Liver (tissue), 3 donors: ENCODE measurements at regions not wholly inside any gene's neighbourhood (a gene's known extent, or its start where the extent isn't known, plus 50 kb on each side); places are given as distances from the start of the nearest gene placed in this dataset.

Source experiments
- ATF3 ChIP-seq: IDR thresholded peaks from 2 replicates; pipeline ENCODE4 v1.6.1; 2016; ENCODE audit warnings: antibody characterized with exemption
- CTCF ChIP-seq: fragments of 150-350 bp; IDR thresholded peaks from 2 replicates; pipeline ENCODE4 v1.5.1; 2017; ENCODE audit warnings: improper control_type of control experiment, low read depth, low read length; ENCODE audit not compliant: missing input control
- EGR1 ChIP-seq, 2 donors: IDR thresholded peaks; 2 replicates each; pipeline ENCODE4 v1.6.1; 2016 to 2018; ENCODE audit warnings: antibody characterized with exemption in 2 of 2, low read depth in 2 of 2
- HNF4G ChIP-seq: IDR thresholded peaks from 2 replicates; pipeline ENCODE4 v1.6.1; 2016; ENCODE audit warnings: antibody characterized with exemption
- JUND ChIP-seq, 2 donors: IDR thresholded peaks; 2 replicates each; pipeline ENCODE4 v1.6.1; 2016; ENCODE audit warnings: antibody characterized with exemption in 2 of 2
- MAX ChIP-seq: IDR thresholded peaks from 2 replicates; pipeline ENCODE4 v1.6.1; 2016; ENCODE audit warnings: antibody characterized with exemption
- NR2F2 ChIP-seq: IDR thresholded peaks from 2 replicates; pipeline ENCODE4 v1.6.1; 2016; ENCODE audit warnings: antibody characterized with exemption
- RAD21 ChIP-seq, 2 donors: IDR thresholded peaks; 2 replicates each; pipeline ENCODE4 v1.6.1; 2016; ENCODE audit warnings: antibody characterized with exemption in 2 of 2, mild to moderate bottlenecking in 2 of 2
- REST ChIP-seq: IDR thresholded peaks from 2 replicates; pipeline ENCODE4 v1.6.1; 2016; ENCODE audit warnings: antibody characterized with exemption, mild to moderate bottlenecking
- RXRA ChIP-seq, 2 donors: IDR thresholded peaks; 2 replicates each; pipeline ENCODE4 v1.6.1; 2017 to 2018; ENCODE audit warnings: antibody characterized with exemption in 2 of 2, mild to moderate bottlenecking in 1 of 2
- TAF1 ChIP-seq: conservative IDR thresholded peaks from 2 replicates; pipeline ENCODE4 v1.6.1; 2016; ENCODE audit warnings: antibody characterized with exemption, mild to moderate bottlenecking
- YY1 ChIP-seq: IDR thresholded peaks from 2 replicates; pipeline ENCODE4 v1.6.1; 2016; ENCODE audit warnings: antibody characterized with exemption, mild to moderate bottlenecking
- ZBTB33 ChIP-seq: IDR thresholded peaks from 2 replicates; pipeline ENCODE4 v1.6.1; 2016; ENCODE audit warnings: antibody characterized with exemption
- donor health status: healthy.
- donor health status: healthy.

GRCh38 chr9:84153885-84154284 is 173.3 kb downstream of the RMI1 start:
- TF ChIP-seq CTCF = no peak
- TF ChIP-seq RAD21 (IDR thresholded peaks at IDR 0.05) = no peak
- no peak for TF ChIP-seq RXRA (IDR thresholded peaks at IDR 0.05)
- TF ChIP-seq YY1 = no peak
- TF ChIP-seq ATF3 = no peak
- no peak for TF ChIP-seq HNF4G
- no peak for TF ChIP-seq EGR1 (IDR thresholded peaks at IDR 0.05; ENCODE audit: low read depth in 2 of 2)
- TF ChIP-seq NR2F2 = no peak
- TF ChIP-seq REST = no peak
- TF ChIP-seq TAF1 = no peak
- no peak for TF ChIP-seq ZBTB33
- TF ChIP-seq JUND (IDR thresholded peaks at IDR 0.05) = no peak
- no peak for TF ChIP-seq MAX
